Prostate gland (tissue), 2 donors: ENCODE measurements at regions not wholly inside any gene's neighbourhood (a gene's known extent, or its start where the extent isn't known, plus 50 kb on each side); places are given as distances from the start of the nearest gene placed in this dataset.

ENCODE experiments used
- POLR2A ChIP-seq: fragments of 450-650 bp; IDR thresholded peaks from one replicate; pipeline ENCODE4 v1.6.1; 2016; ENCODE audit warnings: antibody characterized with exemption, mild to moderate bottlenecking
- POLR2AphosphoS5 ChIP-seq: sonication (generic); formaldehyde crosslinking; IDR thresholded peaks from one replicate; pipeline ENCODE4 v1.6.1; 2017; ENCODE audit warnings: antibody characterized with exemption
- TF ChIP-seq, protein P1 (sequence below), 4 experiments: fragments of 200-600 bp in 2 of 4; fragments of 450-650 bp in 2 of 4; sonication (generic) in 2 of 4; IDR thresholded peaks; 1 replicate in 3 of 4; 2 replicates in 1 of 4; pipeline ENCODE4 v1.5.1; 2016 to 2019; ENCODE audit warnings: antibody characterized with exemption in 4 of 4, mild to moderate bottlenecking in 2 of 4, moderate library complexity in 2 of 4

DNA sequence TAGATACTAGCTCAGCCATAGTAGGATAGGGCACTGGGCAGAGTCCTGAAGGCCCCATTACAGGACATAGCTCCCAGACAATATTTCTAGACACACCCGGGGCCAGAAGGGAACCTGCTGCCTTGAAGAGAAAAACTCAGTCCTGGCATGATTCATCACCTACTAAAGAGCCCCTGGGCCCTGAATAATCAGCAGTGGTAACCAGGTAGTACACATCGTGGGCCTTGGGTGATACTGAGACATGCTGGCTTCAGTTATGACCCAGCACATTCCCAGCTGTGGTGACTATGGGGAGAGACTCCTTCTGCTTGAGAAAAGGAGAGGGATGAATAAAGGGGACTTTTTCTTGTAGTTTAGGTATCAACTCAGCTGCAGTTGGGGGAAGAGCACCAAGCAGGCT, 104.3 kb upstream of the STK26 start:
- TF ChIP-seq POLR2AphosphoS5 (no peak), POLR2A (no peak)
- TF ChIP-seq, protein P1, sequence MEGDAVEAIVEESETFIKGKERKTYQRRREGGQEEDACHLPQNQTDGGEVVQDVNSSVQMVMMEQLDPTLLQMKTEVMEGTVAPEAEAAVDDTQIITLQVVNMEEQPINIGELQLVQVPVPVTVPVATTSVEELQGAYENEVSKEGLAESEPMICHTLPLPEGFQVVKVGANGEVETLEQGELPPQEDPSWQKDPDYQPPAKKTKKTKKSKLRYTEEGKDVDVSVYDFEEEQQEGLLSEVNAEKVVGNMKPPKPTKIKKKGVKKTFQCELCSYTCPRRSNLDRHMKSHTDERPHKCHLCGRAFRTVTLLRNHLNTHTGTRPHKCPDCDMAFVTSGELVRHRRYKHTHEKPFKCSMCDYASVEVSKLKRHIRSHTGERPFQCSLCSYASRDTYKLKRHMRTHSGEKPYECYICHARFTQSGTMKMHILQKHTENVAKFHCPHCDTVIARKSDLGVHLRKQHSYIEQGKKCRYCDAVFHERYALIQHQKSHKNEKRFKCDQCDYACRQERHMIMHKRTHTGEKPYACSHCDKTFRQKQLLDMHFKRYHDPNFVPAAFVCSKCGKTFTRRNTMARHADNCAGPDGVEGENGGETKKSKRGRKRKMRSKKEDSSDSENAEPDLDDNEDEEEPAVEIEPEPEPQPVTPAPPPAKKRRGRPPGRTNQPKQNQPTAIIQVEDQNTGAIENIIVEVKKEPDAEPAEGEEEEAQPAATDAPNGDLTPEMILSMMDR (IDR thresholded peaks at IDR 0.05), result no peak
